HEK293 (cell line): ENCODE measurements at regions not wholly inside any gene's neighbourhood (a gene's known extent, or its start where the extent isn't known, plus 50 kb on each side); places are given as distances from the start of the nearest gene placed in this dataset.

Source experiments
- CTCF ChIA-PET: fragments of 350-600 bp; formaldehyde crosslinking; extraction: SDS; loops from one replicate; lab custom pipeline; 2021; ENCODE audit warnings: antibody characterized with exemption; lab: Yijun Ruan, JAX
- POLR2A ChIA-PET: fragments of 300-600 bp; formaldehyde crosslinking; extraction: SDS; loops from one replicate; lab custom pipeline; 2020; ENCODE audit warnings: antibody characterized with exemption, inconsistent platforms; lab: Yijun Ruan, JAX
- H3K27ac ChIP-seq: fragments of 200-500 bp; sonication (Bioruptor generic); 2 replicates; pipeline ENCODE4 v1.5.1; 2014; ENCODE audit warnings: low read depth, low read length, control low read depth, inconsistent platforms; ENCODE audit errors: extremely low read depth
- H3K36me3 ChIP-seq, 2 experiments: fragments of 200-500 bp in 1 of 2; sonication (Bioruptor generic) in 1 of 2; 1 replicate in 1 of 2; 2 replicates in 1 of 2; pipeline ENCODE4 v1.5.1; 2014 to 2017; ENCODE audit warnings: inconsistent platforms in 2 of 2, low read length in 2 of 2; ENCODE audit not compliant: control insufficient read depth in 2 of 2, insufficient read depth in 1 of 2
- H3K4me1 ChIP-seq: fragments of 200-500 bp; sonication (Bioruptor generic); 2 replicates; pipeline ENCODE4 v1.5.1; 2014; ENCODE audit warnings: mild to moderate bottlenecking, low read length, inconsistent platforms; ENCODE audit not compliant: control insufficient read depth, insufficient read depth
- H3K4me3 ChIP-seq: 2 replicates; pipeline ENCODE4 v1.5.1; 2011; ENCODE audit warnings: low read depth, mild to moderate bottlenecking, control low read depth, low read length, moderate library complexity
- H3K9me3 ChIP-seq: fragments of 200-500 bp; sonication (Bioruptor generic); 2 replicates; pipeline ENCODE4 v1.5.1; 2014; ENCODE audit warnings: low read depth, low read length, inconsistent platforms; ENCODE audit not compliant: control insufficient read depth, insufficient read depth
- CTCF ChIP-seq: fragments of 450-650 bp; formaldehyde crosslinking; IDR thresholded peaks from 2 replicates; pipeline ENCODE4 v1.5.1; 2016; ENCODE audit warnings: missing biosample characterization, missing genetic modification characterization
- GLIS2 ChIP-seq: fragments of 450-650 bp; formaldehyde crosslinking; IDR thresholded peaks from 2 replicates; pipeline ENCODE4 v1.5.1; 2016; ENCODE audit warnings: missing biosample characterization, missing genetic modification characterization
- WT1 ChIP-seq: fragments of 450-650 bp; formaldehyde crosslinking; IDR thresholded peaks from 2 replicates; pipeline ENCODE4 v1.5.1; 2016; ENCODE audit warnings: missing biosample characterization, missing genetic modification characterization
- ZBTB7A ChIP-seq: fragments of 450-650 bp; formaldehyde crosslinking; IDR thresholded peaks from 2 replicates; pipeline ENCODE4 v1.5.1; 2016; ENCODE audit warnings: low read depth, missing biosample characterization, missing genetic modification characterization
- ZIC2 ChIP-seq: fragments of 450-650 bp; formaldehyde crosslinking; IDR thresholded peaks from 2 replicates; pipeline ENCODE4 v1.5.1; 2016; ENCODE audit warnings: missing biosample characterization, missing genetic modification characterization
- ZNF132 ChIP-seq: fragments of 450-650 bp; formaldehyde crosslinking; IDR thresholded peaks from 2 replicates; pipeline ENCODE4 v1.5.1; 2017; ENCODE audit warnings: missing biosample characterization, missing genetic modification characterization, borderline replicate concordance
- ZNF157 ChIP-seq: fragments of 450-650 bp; formaldehyde crosslinking; IDR thresholded peaks from 2 replicates; pipeline ENCODE4 v1.5.1; 2016; ENCODE audit warnings: missing biosample characterization, missing genetic modification characterization
- ZNF174 ChIP-seq: fragments of 450-650 bp; formaldehyde crosslinking; IDR thresholded peaks from 2 replicates; pipeline ENCODE4 v1.5.0; 2017; ENCODE audit warnings: missing biosample characterization, mild to moderate bottlenecking, missing genetic modification characterization
- ZNF18 ChIP-seq: fragments of 450-650 bp; formaldehyde crosslinking; IDR thresholded peaks from 2 replicates; pipeline ENCODE4 v1.5.1; 2016; ENCODE audit warnings: missing biosample characterization, missing genetic modification characterization
- ZNF280D ChIP-seq: fragments of 450-650 bp; formaldehyde crosslinking; IDR thresholded peaks from 2 replicates; pipeline ENCODE4 v1.5.1; 2016; ENCODE audit warnings: missing biosample characterization, missing genetic modification characterization
- ZNF341 ChIP-seq: fragments of 450-650 bp; formaldehyde crosslinking; IDR thresholded peaks from 2 replicates; pipeline ENCODE4; 2016; ENCODE audit warnings: low read depth, missing biosample characterization, missing genetic modification characterization
- ZNF362 ChIP-seq: fragments of 450-650 bp; formaldehyde crosslinking; IDR thresholded peaks from 2 replicates; pipeline ENCODE4 v1.5.1; 2016; ENCODE audit warnings: missing biosample characterization, missing genetic modification characterization
- ZNF398 ChIP-seq: fragments of 450-650 bp; formaldehyde crosslinking; IDR thresholded peaks from 2 replicates; pipeline ENCODE4 v1.5.1; 2017; ENCODE audit warnings: missing biosample characterization, missing genetic modification characterization
- ZNF404 ChIP-seq: fragments of 450-650 bp; formaldehyde crosslinking; IDR thresholded peaks from 2 replicates; pipeline ENCODE4 v1.5.1; 2017; ENCODE audit warnings: missing biosample characterization, missing genetic modification characterization
- ZNF433 ChIP-seq: fragments of 450-650 bp; formaldehyde crosslinking; IDR thresholded peaks from 2 replicates; pipeline ENCODE4 v1.5.1; 2016; ENCODE audit warnings: missing biosample characterization, missing genetic modification characterization, low read depth
- ZNF549 ChIP-seq: fragments of 450-650 bp; IDR thresholded peaks from 2 replicates; pipeline ENCODE4 v1.5.1; 2018; ENCODE audit warnings: missing biosample characterization, missing genetic modification characterization, mild to moderate bottlenecking, inconsistent platforms, moderate library complexity
- ZNF639 ChIP-seq: fragments of 450-650 bp; formaldehyde crosslinking; IDR thresholded peaks from 2 replicates; pipeline ENCODE4 v1.5.1; 2016; ENCODE audit warnings: missing biosample characterization, missing genetic modification characterization
- ZNF658 ChIP-seq: fragments of 450-650 bp; formaldehyde crosslinking; IDR thresholded peaks from 2 replicates; pipeline ENCODE4; 2016; ENCODE audit warnings: missing biosample characterization, missing genetic modification characterization

- TF ChIP-seq CTCF (tag by site-specific recombination) (no peak), ZNF132 (tag by site-specific recombination) (no peak), ZNF549 (no peak), ZNF18 (tag by site-specific recombination) (no peak)
Observed at GRCh38 chr21:18711662-18712061, 308.1 kb upstream of the TMPRSS15 start (continued).

- H3K4me1 ChIP-seq = no peaks in the 10 kb centered on the region
- ChIA-PET CTCF (no interaction called here), POLR2A (no interaction called here)
- no peak overlapping the region for H3K27ac ChIP-seq
- TF ChIP-seq ZNF174 (tag by site-specific recombination) (no peak), WT1 (no peak), ZNF18 (tag by site-specific recombination) (no peak), ZNF157 (tag by site-specific recombination) (no peak), ZNF658 (tag by site-specific recombination) (no peak), ZNF433 (tag by site-specific recombination) (no peak), ZBTB7A (tag by site-specific recombination) (no peak), ZIC2 (tag by site-specific recombination) (no peak)
- no peaks in the 10 kb centered on the region for H3K36me3 ChIP-seq
- no peaks in the 10 kb centered on the region for H3K9me3 ChIP-seq
- no peak overlapping the region for H3K4me3 ChIP-seq
Observed at GRCh38 chr21:18715606-18716005, 312.0 kb upstream of the TMPRSS15 start.

- H3K36me3 ChIP-seq = no peaks in the 10 kb centered on the region
- CTCF ChIA-PET = no interaction called here
- no peaks in the 10 kb centered on the region for H3K9me3 ChIP-seq
- H3K4me1 ChIP-seq = no peaks in the 10 kb centered on the region
- no peak overlapping the region for H3K27ac ChIP-seq
- TF ChIP-seq GLIS2 (tag by site-specific recombination) = no peak
- TF ChIP-seq ZNF639 (tag by site-specific recombination) = no peak
- no peak for TF ChIP-seq ZNF398 (tag by site-specific recombination)
- TF ChIP-seq ZNF362 (tag by site-specific recombination) = no peak
- no peak for TF ChIP-seq ZNF341 (tag by site-specific recombination)
- TF ChIP-seq ZNF404 (tag by site-specific recombination) = no peak
- no peak for TF ChIP-seq ZNF280D (tag by site-specific recombination)
- POLR2A ChIA-PET = no interaction called here
- H3K4me3 ChIP-seq = no peak overlapping the region
Observed at GRCh38 chr21:18716578-18717138, 313.1 kb upstream of the TMPRSS15 start.
